ENCODE measurements at regions not wholly inside any gene's neighbourhood (a gene's known extent, or its start where the extent isn't known, plus 50 kb on each side); places are given as distances from the start of the nearest gene placed in this dataset.

DNA sequence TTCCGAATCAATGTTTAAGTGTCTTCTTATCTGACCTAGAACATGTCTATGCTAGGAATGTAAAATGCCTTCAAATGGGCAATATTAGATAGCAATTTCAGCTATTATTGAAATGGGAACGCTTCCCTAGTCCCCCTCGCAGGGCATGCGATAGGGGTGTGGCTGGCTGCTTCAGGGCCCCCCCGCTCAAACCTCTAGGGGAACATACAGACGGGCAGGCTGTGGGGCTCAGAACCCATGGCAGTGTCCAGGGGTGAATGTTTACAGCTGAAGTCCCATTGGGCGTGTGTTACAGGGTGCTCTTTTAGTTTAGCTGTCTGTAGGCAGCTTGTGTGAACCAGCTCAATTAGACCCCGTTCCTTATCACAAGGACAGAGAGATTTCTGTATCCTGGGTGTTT is 315.9 kb downstream of the DSEL start:
- TF ChIP-seq CTCF (IDR thresholded peaks at IDR 0.05 in 4 of 5, conservative IDR thresholded peaks at IDR 0.05 in 1 of 5) (no peak), POLR2A (IDR thresholded peaks at IDR 0.05) (no peak)

Data from gastrocnemius medialis (tissue), 4 donors.